GM12892 (cell line): ENCODE measurements at regions not wholly inside any gene's neighbourhood (a gene's known extent, or its start where the extent isn't known, plus 50 kb on each side); places are given as distances from the start of the nearest gene placed in this dataset.

Experiments
- POLR2A ChIP-seq: IDR thresholded peaks from 2 replicates; pipeline ENCODE4 v1.6.1; 2011; ENCODE audit warnings: low read depth, low read length, control low read depth
- POLR2AphosphoS5 ChIP-seq: IDR thresholded peaks from 2 replicates; pipeline ENCODE4 v1.6.1; 2011; ENCODE audit warnings: low read depth, low read length, control low read depth

DNA sequence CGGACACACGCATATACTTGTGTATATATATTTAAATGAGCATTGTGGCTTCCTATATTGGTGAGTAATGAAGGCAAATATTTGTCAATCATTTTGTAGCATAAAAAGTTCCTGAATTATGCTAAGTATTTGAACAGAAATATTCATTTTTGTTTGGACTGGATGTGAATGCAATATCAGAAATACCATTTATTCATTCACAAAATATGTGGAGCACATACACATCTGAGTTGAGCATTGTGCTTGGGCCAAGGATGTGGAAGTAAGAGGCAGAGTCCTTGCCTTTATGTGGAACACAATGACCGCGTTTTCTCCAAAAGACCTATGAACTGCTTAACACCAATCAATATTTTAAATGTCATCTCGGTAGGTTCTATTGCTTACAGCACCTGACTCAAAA is 1086.5 kb downstream of the NR2F1-AS1 start:
- TF ChIP-seq POLR2A = no peak
- no peak for TF ChIP-seq POLR2AphosphoS5
